Peyer's patch (tissue), 4 donors: ENCODE measurements at regions not wholly inside any gene's neighbourhood (a gene's known extent, or its start where the extent isn't known, plus 50 kb on each side); places are given as distances from the start of the nearest gene placed in this dataset.

ENCODE experiments used
- CTCF ChIP-seq, 6 experiments: fragments of 450-650 bp in 4 of 6; fragments of 200-600 bp in 2 of 6; sonication (generic) in 1 of 6; IDR thresholded peaks; one replicate each; pipeline ENCODE4 v1.5.1; 2017 to 2019; ENCODE audit warnings: antibody characterized with exemption in 6 of 6, mild to moderate bottlenecking in 3 of 6, moderate library complexity in 1 of 6
- POLR2A ChIP-seq, 2 donors: fragments of 450-650 bp; IDR thresholded peaks; one replicate each; pipeline ENCODE4 v1.5.1; 2017; ENCODE audit warnings: antibody characterized with exemption in 2 of 2, mild to moderate bottlenecking in 2 of 2, moderate library complexity in 2 of 2

- TF ChIP-seq CTCF (IDR thresholded peaks at IDR 0.05) (no peak), POLR2A (IDR thresholded peaks at IDR 0.05) (no peak)
These were observed 100.2 kb upstream of the PARP11 start for GRCh38 chr12:3973269-3973884.
